Hepatocyte (in vitro differentiated cells): ENCODE measurements at regions not wholly inside any gene's neighbourhood (a gene's known extent, or its start where the extent isn't known, plus 50 kb on each side); places are given as distances from the start of the nearest gene placed in this dataset.

Experiments used
- EZH2 ChIP-seq: fragments of 200-600 bp; sonication (generic); IDR thresholded peaks from 2 replicates; pipeline ENCODE4 v1.6.1; 2016; ENCODE audit warnings: antibody characterized with exemption, mild to moderate bottlenecking, borderline replicate concordance
- EZH2phosphoT487 ChIP-seq: fragments of 200-600 bp; sonication (generic); IDR thresholded peaks from one replicate; pipeline ENCODE4 v1.6.1; 2018; ENCODE audit warnings: antibody characterized with exemption, mild to moderate bottlenecking, low read depth, moderate library complexity; ENCODE audit not compliant: unreplicated experiment, severe bottlenecking
- TF ChIP-seq, protein P1 (sequence below): fragments of 200-600 bp; sonication (generic); IDR thresholded peaks from 2 replicates; pipeline ENCODE4 v1.5.1; 2016; ENCODE audit warnings: antibody characterized with exemption, mild to moderate bottlenecking; ENCODE audit not compliant: poor library complexity

DNA sequence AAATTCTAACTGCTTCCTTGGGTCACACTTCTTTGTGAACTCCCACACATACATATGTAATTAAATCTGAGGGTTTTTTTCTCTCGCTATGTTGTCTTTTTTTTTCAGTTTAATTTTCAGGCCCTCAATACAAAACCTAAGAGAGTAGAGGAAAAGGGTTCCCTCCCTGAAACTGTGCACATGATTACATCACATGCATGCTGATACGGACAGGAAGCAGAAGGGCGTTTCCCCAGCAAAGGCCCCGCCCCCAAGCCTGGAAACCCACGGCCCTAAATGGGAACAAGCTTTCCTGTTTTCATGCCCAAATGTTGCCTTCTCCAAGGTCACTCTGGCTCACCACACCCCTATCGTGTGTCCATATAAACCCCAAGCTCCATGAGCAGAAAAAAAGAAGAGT is 115.4 kb downstream of the TEX36 start:
- TF ChIP-seq EZH2 (no peak), EZH2phosphoT487 (no peak)
- TF ChIP-seq, protein P1, sequence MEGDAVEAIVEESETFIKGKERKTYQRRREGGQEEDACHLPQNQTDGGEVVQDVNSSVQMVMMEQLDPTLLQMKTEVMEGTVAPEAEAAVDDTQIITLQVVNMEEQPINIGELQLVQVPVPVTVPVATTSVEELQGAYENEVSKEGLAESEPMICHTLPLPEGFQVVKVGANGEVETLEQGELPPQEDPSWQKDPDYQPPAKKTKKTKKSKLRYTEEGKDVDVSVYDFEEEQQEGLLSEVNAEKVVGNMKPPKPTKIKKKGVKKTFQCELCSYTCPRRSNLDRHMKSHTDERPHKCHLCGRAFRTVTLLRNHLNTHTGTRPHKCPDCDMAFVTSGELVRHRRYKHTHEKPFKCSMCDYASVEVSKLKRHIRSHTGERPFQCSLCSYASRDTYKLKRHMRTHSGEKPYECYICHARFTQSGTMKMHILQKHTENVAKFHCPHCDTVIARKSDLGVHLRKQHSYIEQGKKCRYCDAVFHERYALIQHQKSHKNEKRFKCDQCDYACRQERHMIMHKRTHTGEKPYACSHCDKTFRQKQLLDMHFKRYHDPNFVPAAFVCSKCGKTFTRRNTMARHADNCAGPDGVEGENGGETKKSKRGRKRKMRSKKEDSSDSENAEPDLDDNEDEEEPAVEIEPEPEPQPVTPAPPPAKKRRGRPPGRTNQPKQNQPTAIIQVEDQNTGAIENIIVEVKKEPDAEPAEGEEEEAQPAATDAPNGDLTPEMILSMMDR, result no peak
